GM10266 (cell line): ENCODE measurements at regions not wholly inside any gene's neighbourhood (a gene's known extent, or its start where the extent isn't known, plus 50 kb on each side); places are given as distances from the start of the nearest gene placed in this dataset.

Experiments used
- DNase-seq: peaks from one replicate; pipeline ENCODE4 v3.0.0; 2012; ENCODE audit errors: extremely low spot score
- CTCF ChIP-seq: IDR thresholded peaks from 2 replicates; pipeline ENCODE4 v1.5.1; 2012; ENCODE audit warnings: mild to moderate bottlenecking, low read depth; ENCODE audit not compliant: control insufficient read depth, insufficient read depth; ENCODE audit errors: missing control alignments

- no peak for DNase-seq
- no peak for TF ChIP-seq CTCF
Observed at GRCh38 chr6:150759483-150759882, 106.0 kb upstream of the MTHFD1L start.

GRCh38 chr6:150761771-150762170 lies 103.7 kb upstream of the MTHFD1L start:
- no peak for TF ChIP-seq CTCF
- no peak for DNase-seq

GRCh38 chr6:150764334-150765066 lies 101.0 kb upstream of the MTHFD1L start:
- DNase-seq, result no peak
- no peak for TF ChIP-seq CTCF

- TF ChIP-seq CTCF, result no peak
- no peak for DNase-seq
Observed at GRCh38 chr6:150765067-150765764, 100.3 kb upstream of the MTHFD1L start.

- no peak for TF ChIP-seq CTCF
- DNase-seq, result no peak
Observed at GRCh38 chr6:150766201-150766997, 99.1 kb upstream of the MTHFD1L start.

- no peak for DNase-seq
Observed at GRCh38 chr6:150767161-150767560, 98.3 kb upstream of the MTHFD1L start.

More at GRCh38 chr6:150767161-150767560, 98.3 kb upstream of the MTHFD1L start:
- no peak for TF ChIP-seq CTCF
